GM21528 (cell line): ENCODE measurements at regions not wholly inside any gene's neighbourhood (a gene's known extent, or its start where the extent isn't known, plus 50 kb on each side); places are given as distances from the start of the nearest gene placed in this dataset.

Experiments used
- ATAC-seq: cut with Tn5 transposase; IDR thresholded peaks from one replicate; pipeline ENCODE4 v1.9.1; 2021; ENCODE audit warnings: mild to moderate bottlenecking, moderate library complexity; ENCODE audit not compliant: unreplicated experiment, low FRiP score

GRCh38 chr2:13066676-13067075 is 349.9 kb downstream of the TRIB2 start:
- ATAC-seq = no peak

GRCh38 chr2:13067508-13067907 is 350.8 kb downstream of the TRIB2 start:
- no peak for ATAC-seq

GRCh38 chr2:13089971-13090370 is 373.2 kb downstream of the TRIB2 start:
- no peak for ATAC-seq

GRCh38 chr2:13091455-13091854 is 374.7 kb downstream of the TRIB2 start:
- ATAC-seq = no peak

- no peak for ATAC-seq
Measured at GRCh38 chr2:13091861-13092378, 375.2 kb downstream of the TRIB2 start.

- no peak for ATAC-seq
Measured at GRCh38 chr2:13093416-13093991, 376.8 kb downstream of the TRIB2 start.

GRCh38 chr2:13102397-13103063 is 385.8 kb downstream of the TRIB2 start:
- no peak for ATAC-seq

GRCh38 chr2:13103151-13103550 is 386.4 kb downstream of the TRIB2 start:
- ATAC-seq = no peak

- no peak for ATAC-seq
Measured at GRCh38 chr2:13103778-13104493, 387.2 kb downstream of the TRIB2 start.

GRCh38 chr2:13104723-13105122 is 388.0 kb downstream of the TRIB2 start:
- ATAC-seq = no peak

GRCh38 chr2:13106302-13106701 is 389.6 kb downstream of the TRIB2 start:
- no peak for ATAC-seq

- ATAC-seq = no peak
Measured at GRCh38 chr2:13109516-13109915, 392.8 kb downstream of the TRIB2 start.

- no peak for ATAC-seq
Measured at GRCh38 chr2:13110825-13111224, 394.1 kb downstream of the TRIB2 start.

GRCh38 chr2:13113002-13113401 is 396.3 kb downstream of the TRIB2 start:
- ATAC-seq = no peak

GRCh38 chr2:13114391-13114790 is 397.7 kb downstream of the TRIB2 start:
- ATAC-seq = no peak

- no peak for ATAC-seq
Measured at GRCh38 chr2:13115643-13116042, 398.9 kb downstream of the TRIB2 start.

- ATAC-seq = no peak
Measured at GRCh38 chr2:13121096-13121495, 404.4 kb downstream of the TRIB2 start.

- no peak for ATAC-seq
Measured at GRCh38 chr2:13128139-13128538, 411.4 kb downstream of the TRIB2 start.

GRCh38 chr2:13135369-13135768 is 418.6 kb downstream of the TRIB2 start:
- ATAC-seq = no peak

GRCh38 chr2:13135856-13136255 is 419.1 kb downstream of the TRIB2 start:
- ATAC-seq = no peak

GRCh38 chr2:13137679-13138078 is 420.9 kb downstream of the TRIB2 start:
- no peak for ATAC-seq

- ATAC-seq = no peak
Measured at GRCh38 chr2:13141315-13141714, 424.6 kb downstream of the TRIB2 start.
